H1 (cell line): ENCODE measurements at regions not wholly inside any gene's neighbourhood (a gene's known extent, or its start where the extent isn't known, plus 50 kb on each side); places are given as distances from the start of the nearest gene placed in this dataset.

Experiments used
- CTCF ChIA-PET: fragments of 300-600 bp; sonication (Branson Sonifier 250); formaldehyde crosslinking; loops from one replicate; lab custom pipeline; 2021; ENCODE audit not compliant: partially characterized antibody; lab: Charles Lee
- POLR2A ChIA-PET: fragments of 300-600 bp; sonication (Branson Sonifier 250); formaldehyde crosslinking; loops from one replicate; lab custom pipeline; 2021; ENCODE audit warnings: inconsistent platforms; ENCODE audit not compliant: partially characterized antibody; lab: Charles Lee
- DNase-seq, 2 experiments: peaks; one replicate each; pipeline versions ENCODE4 v3.0.0 to v3.0.0-alpha.2; 2010 to 2022; ENCODE audit warnings: low spot score in 2 of 2, low read depth in 1 of 2, mixed read lengths in 1 of 2
- FAIRE-seq: peaks from 2 replicates; lab custom pipeline; 2011; peaks lifted over from hg19 to GRCh38; lab: Jason Lieb, UNC
- H2AFZ ChIP-seq: 2 replicates; pipeline ENCODE4 v1.8.1; 2012; ENCODE audit warnings: low read length, inconsistent platforms
- H2AK5ac ChIP-seq: 2 replicates; pipeline ENCODE4 v1.6.1; 2013; ENCODE audit warnings: low read depth, low read length
- H2BK120ac ChIP-seq: replicated peaks from 2 replicates; pipeline ENCODE3; 2013; ENCODE audit warnings: low read depth, low read length, inconsistent platforms
- H2BK12ac ChIP-seq: 2 replicates; pipeline ENCODE4 v1.6.1; 2013; ENCODE audit warnings: low read depth, low read length
- H2BK15ac ChIP-seq: 2 replicates; pipeline ENCODE4 v1.6.1; 2013; ENCODE audit warnings: low read length
- H2BK20ac ChIP-seq: 2 replicates; pipeline ENCODE4 v1.6.1; 2013; ENCODE audit warnings: low read length
- H2BK5ac ChIP-seq: 2 replicates; pipeline ENCODE4 v1.6.1; 2013; ENCODE audit warnings: low read depth, low read length
- H3K14ac ChIP-seq: 2 replicates; pipeline ENCODE4 v1.6.1; 2013; ENCODE audit warnings: inconsistent platforms; ENCODE audit not compliant: insufficient read length
- H3K18ac ChIP-seq: 2 replicates; pipeline ENCODE4 v1.6.1; 2013; ENCODE audit warnings: low read length; ENCODE audit errors: extremely low read depth
- H3K23ac ChIP-seq: 2 replicates; pipeline ENCODE4 v1.6.1; 2013; ENCODE audit warnings: inconsistent platforms; ENCODE audit not compliant: insufficient read length
- H3K23me2 ChIP-seq: 2 replicates; pipeline ENCODE4 v1.6.1; 2013; ENCODE audit warnings: low read depth, low read length
- H3K27ac ChIP-seq: 2 replicates; pipeline ENCODE4 v1.6.1; 2011; ENCODE audit warnings: low read depth, low read length, inconsistent platforms
- H3K27me3 ChIP-seq, 4 experiments: replicated peaks in 1 of 4; 1 replicate in 1 of 4; 2 replicates in 3 of 4; pipeline versions ENCODE4 v1.6.1 to v1.8.1; 2011 to 2013; ENCODE audit warnings: low read length in 3 of 4, mild to moderate bottlenecking in 3 of 4, inconsistent platforms in 2 of 4, mixed read lengths in 2 of 4, moderate library complexity in 1 of 4; ENCODE audit not compliant: control insufficient read depth in 3 of 4, insufficient read depth in 3 of 4; ENCODE audit errors: extremely low read depth in 1 of 4
- H3K36me3 ChIP-seq, 4 experiments: 2 replicates each; pipeline versions ENCODE4 v1.6.1 to v1.8.1; 2011 to 2013; ENCODE audit warnings: mild to moderate bottlenecking in 4 of 4, low read length in 3 of 4, moderate library complexity in 2 of 4, control low read depth in 1 of 4, inconsistent platforms in 1 of 4; ENCODE audit not compliant: insufficient read depth in 4 of 4, control insufficient read depth in 2 of 4
- H3K4ac ChIP-seq: replicated peaks from 2 replicates; pipeline ENCODE3; 2013; ENCODE audit warnings: low read length, low read depth, mixed read lengths, inconsistent platforms; ENCODE audit not compliant: insufficient read length
- H3K4me1 ChIP-seq, 4 experiments: replicated peaks in 1 of 4; 1 replicate in 1 of 4; 2 replicates in 3 of 4; pipeline versions ENCODE4 v1.6.1 to v1.8.1; 2011 to 2013; ENCODE audit warnings: low read length in 3 of 4, inconsistent platforms in 2 of 4, mixed read lengths in 1 of 4; ENCODE audit not compliant: insufficient read depth in 4 of 4, control insufficient read depth in 3 of 4
- H3K4me2 ChIP-seq, 2 experiments: 2 replicates each; pipeline versions ENCODE4 v1.6.1 to v1.8.1; 2011 to 2013; ENCODE audit warnings: low read depth in 2 of 2, low read length in 2 of 2, control low read depth in 1 of 2, inconsistent platforms in 1 of 2, mild to moderate bottlenecking in 1 of 2; ENCODE audit not compliant: insufficient read depth in 1 of 2
- H3K4me3 ChIP-seq, 4 experiments: fragments of 200-600, 300-600 bp in 1 of 4; sonication (generic), shearing (Covaris generic), sonication (Bioruptor Twin) in 1 of 4; 2 replicates each; pipeline versions ENCODE4 v1.5.1 to v1.8.1; 2011 to 2016; ENCODE audit warnings: low read length in 4 of 4, low read depth in 3 of 4, control low read depth in 2 of 4, inconsistent platforms in 2 of 4, mild to moderate bottlenecking in 2 of 4, mixed read lengths in 1 of 4, moderate library complexity in 1 of 4; ENCODE audit not compliant: insufficient read depth in 2 of 4; ENCODE audit errors: extremely low read depth in 1 of 4
- H3K56ac ChIP-seq: replicated peaks from 2 replicates; pipeline ENCODE3; 2013; ENCODE audit warnings: low read depth, mild to moderate bottlenecking, mixed read lengths, low read length, inconsistent platforms; ENCODE audit not compliant: insufficient read length
- H3K79me1 ChIP-seq: 2 replicates; pipeline ENCODE4 v1.6.1; 2013; ENCODE audit warnings: low read depth, low read length, control low read depth
- H3K79me2 ChIP-seq, 2 experiments: 2 replicates each; pipeline versions ENCODE4 v1.6.1 to v1.8.1; 2012 to 2013; ENCODE audit warnings: low read length in 2 of 2, mild to moderate bottlenecking in 2 of 2, inconsistent platforms in 1 of 2; ENCODE audit not compliant: insufficient read depth in 2 of 2, control insufficient read depth in 1 of 2
- H3K9ac ChIP-seq, 4 experiments: replicated peaks in 1 of 4; 1 replicate in 1 of 4; 2 replicates in 3 of 4; pipeline versions ENCODE4 v1.6.1 to v1.8.1; 2011 to 2013; ENCODE audit warnings: low read depth in 3 of 4, low read length in 3 of 4, control low read depth in 2 of 4, mild to moderate bottlenecking in 2 of 4, moderate library complexity in 2 of 4, inconsistent platforms in 1 of 4; ENCODE audit errors: extremely low read depth in 1 of 4
- H3K9me3 ChIP-seq, 2 experiments: 2 replicates each; pipeline versions ENCODE4 v1.6.1 to v1.8.1; 2012 to 2013; ENCODE audit warnings: mild to moderate bottlenecking in 2 of 2, moderate library complexity in 2 of 2, control low read depth in 1 of 2, inconsistent platforms in 1 of 2, low read depth in 1 of 2, low read length in 1 of 2, mixed read lengths in 1 of 2; ENCODE audit not compliant: insufficient read depth in 2 of 2
- H4K20me1 ChIP-seq, 2 experiments: replicated peaks in 1 of 2; 2 replicates each; pipeline versions ENCODE3 to v1.8.1; 2011 to 2013; ENCODE audit warnings: inconsistent platforms in 2 of 2, low read length in 2 of 2, mild to moderate bottlenecking in 1 of 2; ENCODE audit not compliant: insufficient read depth in 2 of 2, control insufficient read depth in 1 of 2
- H4K5ac ChIP-seq: 2 replicates; pipeline ENCODE4 v1.6.1; 2013; ENCODE audit warnings: low read length, low read depth, mixed read lengths, inconsistent platforms; ENCODE audit not compliant: insufficient read length
- H4K8ac ChIP-seq: 2 replicates; pipeline ENCODE4 v1.8.0; 2013; ENCODE audit warnings: mild to moderate bottlenecking, moderate library complexity, low read length, inconsistent platforms; ENCODE audit not compliant: insufficient read depth; ENCODE audit errors: extremely low read depth
- H4K91ac ChIP-seq: replicated peaks from 2 replicates; pipeline ENCODE3; 2013; ENCODE audit warnings: low read length, mixed read lengths, inconsistent platforms; ENCODE audit not compliant: insufficient read length
- ASH2L ChIP-seq: fragments of 200-600, 300-600 bp; sonication (generic); IDR thresholded peaks from one replicate; pipeline ENCODE4 v1.7.1; 2017; ENCODE audit warnings: low read length
- ATF3 ChIP-seq: IDR thresholded peaks from 2 replicates; pipeline ENCODE4 v1.6.1; 2011; ENCODE audit warnings: low read depth, mild to moderate bottlenecking, low read length; ENCODE audit not compliant: insufficient read depth
- BACH1 ChIP-seq: IDR thresholded peaks from 2 replicates; pipeline ENCODE4 v1.6.1; 2012; ENCODE audit warnings: low read length, improper control_type of control experiment
- CBX5 ChIP-seq: fragments of 300-800, 300-1000 bp; sonication (generic); IDR thresholded peaks from 2 replicates; pipeline ENCODE4 v1.7.1; 2016; ENCODE audit warnings: antibody characterized with exemption, low read length, low read depth
- CTBP2 ChIP-seq: IDR thresholded peaks from 2 replicates; pipeline ENCODE4 v1.7.0; 2011; ENCODE audit warnings: borderline replicate concordance, mild to moderate bottlenecking, moderate library complexity, mixed read lengths, low read length; ENCODE audit not compliant: insufficient read depth, insufficient read length
- EZH2 ChIP-seq: fragments of 200-600 bp; sonication (generic); IDR thresholded peaks from 2 replicates; pipeline ENCODE4 v1.7.1; 2012; ENCODE audit warnings: low read depth, mild to moderate bottlenecking, moderate library complexity, low read length, inconsistent platforms; ENCODE audit not compliant: severe bottlenecking
- HDAC6 ChIP-seq: IDR thresholded peaks from one replicate; pipeline ENCODE4 v1.7.1; 2012; ENCODE audit warnings: low read depth, mild to moderate bottlenecking, inconsistent platforms, low read length, moderate library complexity
- JUND ChIP-seq: IDR thresholded peaks from 2 replicates; pipeline ENCODE4 v1.6.1; 2011; ENCODE audit warnings: mild to moderate bottlenecking, improper control_type of control experiment, low read length
- KDM1A ChIP-seq: fragments of 200-600, 300-600 bp; sonication (generic); IDR thresholded peaks from 2 replicates; pipeline ENCODE4 v1.7.1; 2016; ENCODE audit warnings: mild to moderate bottlenecking, low read length, borderline replicate concordance
- RNF2 ChIP-seq: fragments of 200-900, 300-1000 bp; sonication (generic); IDR thresholded peaks from 2 replicates; pipeline ENCODE4 v1.7.1; 2016; ENCODE audit warnings: borderline replicate concordance, low read depth, mild to moderate bottlenecking, antibody characterized with exemption, low read length; ENCODE audit not compliant: poor library complexity, severe bottlenecking; ENCODE audit errors: missing control alignments
- SP4 ChIP-seq: IDR thresholded peaks from 2 replicates; pipeline ENCODE4 v1.6.1; 2012; ENCODE audit warnings: low read length, inconsistent platforms
- YY1 ChIP-seq: IDR thresholded peaks from 2 replicates; pipeline ENCODE4 v1.6.1; 2011; ENCODE audit warnings: low read depth, mild to moderate bottlenecking, low read length
- WGBS, 2 experiments: shearing (Covaris generic) in 1 of 2; methylation state at CpG; one replicate each; pipeline versions ENCODE4 v1.1.6 to v1.1.7; 2013 to 2015; ENCODE audit warnings: low lambda C conversion rate in 2 of 2, mixed read lengths in 2 of 2, inconsistent platforms in 1 of 2, low coverage in 1 of 2, missing lambda C conversion rate in 1 of 2; ENCODE audit not compliant: insufficient replicate concordance in 2 of 2, insufficient coverage in 1 of 2, insufficient read length in 1 of 2; ENCODE audit errors: extremely low coverage in 1 of 2, missing lambda C conversion rate in 1 of 2; 5-methylcytosine and 5-hydroxymethylcytosine counted together

- no peak overlapping the region for H3K4me2 ChIP-seq
- H3K4ac ChIP-seq = no peak overlapping the region
- no peak overlapping the region for H2BK12ac ChIP-seq
- H3K9me3 ChIP-seq = peaks cover 4% of the 10 kb centered on the region in 2 experiments; a peak in 1 of 4 replicates
- no peak overlapping the region for H3K56ac ChIP-seq
- H4K91ac ChIP-seq = no peak overlapping the region
- H3K18ac ChIP-seq = no peak overlapping the region
- no peak overlapping the region for H3K14ac ChIP-seq
- no peaks in the 10 kb centered on the region for H4K20me1 ChIP-seq
- no peaks in the 10 kb centered on the region for H3K36me3 ChIP-seq
- H3K4me3 ChIP-seq = no peak overlapping the region
- no peaks in the 10 kb centered on the region for H3K27me3 ChIP-seq
- H3K79me1 ChIP-seq = no peaks in the 10 kb centered on the region
- no peak overlapping the region for H2BK20ac ChIP-seq
- H2BK120ac ChIP-seq = no peak overlapping the region
- H2AFZ ChIP-seq = no peak overlapping the region
- CTCF ChIA-PET = interaction anchor here (0.8 kb wide), 1 partner anchor 62 kb away, joined by 4 read pairs; no protein-coding TSS in a partner anchor
- H4K8ac ChIP-seq = no peak overlapping the region
- FAIRE-seq (no peak), DNase-seq (no peak)
- no peak overlapping the region for H3K9ac ChIP-seq
- no peak overlapping the region for H3K23ac ChIP-seq
- no peak overlapping the region for H4K5ac ChIP-seq
- H2AK5ac ChIP-seq = no peak overlapping the region
- POLR2A ChIA-PET = no interaction called here
- no peak overlapping the region for H3K27ac ChIP-seq
- 95% methylated on average over 1 of the region's 1 CpG; no CpG with 5 or more reads in 1 of the 2 experiments for WGBS, 2 experiments
- H2BK15ac ChIP-seq = no peak overlapping the region
- H2BK5ac ChIP-seq = no peak overlapping the region
- no peaks in the 10 kb centered on the region for H3K23me2 ChIP-seq
- TF ChIP-seq ATF3 (no peak), ASH2L (no peak), CBX5 (no peak), RNF2 (no peak), KDM1A (no peak), CTBP2 (no peak), BACH1 (no peak), HDAC6 (no peak), JUND (no peak), YY1 (no peak), SP4 (no peak), EZH2 (no peak)
- H3K4me1 ChIP-seq = no peaks in the 10 kb centered on the region
- no peaks in the 10 kb centered on the region for H3K79me2 ChIP-seq
Observed at GRCh38 chr15:98057453-98057852, 97.0 kb downstream of the ARRDC4 start.
